ENCODE measurements at regions not wholly inside any gene's neighbourhood (a gene's known extent, or its start where the extent isn't known, plus 50 kb on each side); places are given as distances from the start of the nearest gene placed in this dataset.

DNA sequence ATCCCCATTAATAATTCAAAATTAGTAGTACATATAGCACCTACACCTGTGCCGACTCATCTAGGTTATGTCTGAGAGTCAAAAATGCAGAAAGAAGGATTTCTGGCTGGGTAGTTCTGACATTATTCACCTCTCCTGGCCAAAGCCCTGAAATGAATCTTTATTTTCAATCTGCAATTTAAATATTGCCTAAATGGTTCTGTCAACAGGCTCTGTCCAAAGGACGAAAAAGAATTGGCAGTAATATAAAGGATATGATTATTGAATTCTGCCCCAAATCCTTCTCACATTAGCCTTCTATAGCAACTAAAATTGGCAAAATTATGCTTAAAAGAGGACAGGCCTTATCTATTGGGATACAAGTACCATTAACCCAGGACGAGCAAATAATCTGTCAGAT lies 86.9 kb upstream of the SPANXN4 start:
- TF ChIP-seq, protein P1, sequence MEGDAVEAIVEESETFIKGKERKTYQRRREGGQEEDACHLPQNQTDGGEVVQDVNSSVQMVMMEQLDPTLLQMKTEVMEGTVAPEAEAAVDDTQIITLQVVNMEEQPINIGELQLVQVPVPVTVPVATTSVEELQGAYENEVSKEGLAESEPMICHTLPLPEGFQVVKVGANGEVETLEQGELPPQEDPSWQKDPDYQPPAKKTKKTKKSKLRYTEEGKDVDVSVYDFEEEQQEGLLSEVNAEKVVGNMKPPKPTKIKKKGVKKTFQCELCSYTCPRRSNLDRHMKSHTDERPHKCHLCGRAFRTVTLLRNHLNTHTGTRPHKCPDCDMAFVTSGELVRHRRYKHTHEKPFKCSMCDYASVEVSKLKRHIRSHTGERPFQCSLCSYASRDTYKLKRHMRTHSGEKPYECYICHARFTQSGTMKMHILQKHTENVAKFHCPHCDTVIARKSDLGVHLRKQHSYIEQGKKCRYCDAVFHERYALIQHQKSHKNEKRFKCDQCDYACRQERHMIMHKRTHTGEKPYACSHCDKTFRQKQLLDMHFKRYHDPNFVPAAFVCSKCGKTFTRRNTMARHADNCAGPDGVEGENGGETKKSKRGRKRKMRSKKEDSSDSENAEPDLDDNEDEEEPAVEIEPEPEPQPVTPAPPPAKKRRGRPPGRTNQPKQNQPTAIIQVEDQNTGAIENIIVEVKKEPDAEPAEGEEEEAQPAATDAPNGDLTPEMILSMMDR (IDR thresholded peaks at IDR 0.05; ENCODE audit: low read depth, low read length): no peak
- TF ChIP-seq EZH2phosphoT487 (IDR thresholded peaks at IDR 0.05; ENCODE audit: low read depth): no peak

All from OCI-LY3 (cell line).